Stomach (tissue), 8 donors: ENCODE measurements at regions not wholly inside any gene's neighbourhood (a gene's known extent, or its start where the extent isn't known, plus 50 kb on each side); places are given as distances from the start of the nearest gene placed in this dataset.

Experiments used
- DNase-seq, 2 donors: peaks; one replicate each; pipeline versions ENCODE4 v3.0.0 to v3.0.0-alpha.2; 2013 to 2019
- H3K27ac ChIP-seq, 5 donors: fragments of 200-600 bp in 4 of 5; sonication (generic) in 4 of 5; one replicate each; pipeline ENCODE4 v1.5.1; 2013 to 2019; ENCODE audit warnings: mild to moderate bottlenecking in 1 of 5, moderate library complexity in 1 of 5
- H3K27me3 ChIP-seq, 3 donors: fragments of 200-600 bp; sonication (generic); one replicate each; pipeline ENCODE4 v1.5.1; 2017 to 2019; ENCODE audit warnings: mixed run types in 1 of 3
- H3K36me3 ChIP-seq, 4 donors: fragments of 200-600 bp; sonication (generic); 1 replicate in 3 of 4; 2 replicates in 1 of 4; pipeline ENCODE4 v1.5.1; 2016 to 2019
- H3K4me1 ChIP-seq, 4 donors: fragments of 200-600 bp; sonication (generic); one replicate each; pipeline ENCODE4 v1.5.1; 2016 to 2019
- H3K4me3 ChIP-seq, 4 donors: fragments of 200-600 bp; sonication (generic) in 3 of 4; one replicate each; pipeline ENCODE4 v1.5.1; 2016 to 2019; ENCODE audit warnings: mild to moderate bottlenecking in 1 of 4
- H3K9me3 ChIP-seq, 4 donors: fragments of 200-600 bp; sonication (generic); one replicate each; pipeline ENCODE4 v1.5.1; 2016 to 2019
- CTCF ChIP-seq, 7 experiments: fragments of 450-650 bp in 4 of 7; fragments of 200-600 bp in 3 of 7; sonication (generic) in 3 of 7; IDR thresholded peaks; one replicate each; pipeline ENCODE4 v1.5.1; 2016 to 2019; ENCODE audit warnings: antibody characterized with exemption in 7 of 7, control low read depth in 2 of 7, mild to moderate bottlenecking in 1 of 7
- EP300 ChIP-seq: sonication (generic); formaldehyde crosslinking; IDR thresholded peaks from one replicate; pipeline ENCODE4 v1.6.1; 2017; ENCODE audit warnings: antibody characterized with exemption
- POLR2A ChIP-seq, 4 donors: fragments of 450-650 bp; IDR thresholded peaks; one replicate each; pipeline ENCODE4 v1.6.1; 2016; ENCODE audit warnings: antibody characterized with exemption in 4 of 4, control low read depth in 2 of 4, mild to moderate bottlenecking in 1 of 4, moderate library complexity in 1 of 4
- POLR2AphosphoS5 ChIP-seq, 3 donors: sonication (generic); formaldehyde crosslinking; IDR thresholded peaks; one replicate each; pipeline ENCODE4 v1.6.1; 2016; ENCODE audit warnings: antibody characterized with exemption in 3 of 3
- WGBS, 5 donors: extraction: QIAGEN DNeasy Blood & Tissue Kit in 3 of 5; methylation state at CpG; one replicate each; pipeline versions ENCODE4 v1.1.5 to v1.1.7; 2013 to 2018; 5-methylcytosine and 5-hydroxymethylcytosine counted together
- intact Hi-C: fragments of 100-400 bp; cut with DNase I; formaldehyde crosslinking; loops from one replicate; pipeline ENCODE4 v1.15.1; 2023; ENCODE audit warnings: low total_unique reads
- donor health status: healthy with polysubstance abuse.
- donor health status: Bipolar disorder and iron deficiency.
- donor health status: healthy.

GRCh38 chr4:187417721-187418120 lies 577.9 kb upstream of the ZFP42 start:
- H3K4me3 ChIP-seq: no peak overlapping the region
- no peak for DNase-seq
- no peak overlapping the region for H3K27ac ChIP-seq
- H3K4me1 ChIP-seq: no peaks in the 10 kb centered on the region
- H3K27me3 ChIP-seq: no peaks in the 10 kb centered on the region
- H3K9me3 ChIP-seq: peaks cover 0 to 4% (median 0%) of the 10 kb centered on the region in 4 donors
- no peaks in the 10 kb centered on the region for H3K36me3 ChIP-seq
- 70 to 84% (median 77%) methylated on average over 3 of the region's 3 CpGs for WGBS, 5 donors
- TF ChIP-seq POLR2AphosphoS5 (IDR thresholded peaks at IDR 0.05): no peak
- no peak for TF ChIP-seq CTCF (IDR thresholded peaks at IDR 0.05)
- TF ChIP-seq EP300: no peak
- no peak for TF ChIP-seq POLR2A (IDR thresholded peaks at IDR 0.05)
- intact Hi-C loops: no loop called here

GRCh38 chr4:187422655-187423054 lies 572.9 kb upstream of the ZFP42 start:
- intact Hi-C loops: no loop called here
- no peaks in the 10 kb centered on the region for H3K36me3 ChIP-seq
- no peak overlapping the region for H3K27ac ChIP-seq
- no peak overlapping the region for H3K4me3 ChIP-seq
- 64 to 82% (median 80%) methylated on average over 3 of the region's 3 CpGs for WGBS, 5 donors
- no peaks in the 10 kb centered on the region for H3K27me3 ChIP-seq
- no peak for DNase-seq
- peaks cover 0 to 4% (median 0%) of the 10 kb centered on the region in 4 donors for H3K9me3 ChIP-seq
- TF ChIP-seq CTCF (IDR thresholded peaks at IDR 0.05) (no peak), POLR2AphosphoS5 (IDR thresholded peaks at IDR 0.05) (no peak), EP300 (no peak), POLR2A (IDR thresholded peaks at IDR 0.05) (no peak)
- no peaks in the 10 kb centered on the region for H3K4me1 ChIP-seq

- no peak for TF ChIP-seq POLR2A (IDR thresholded peaks at IDR 0.05)
- no peak for TF ChIP-seq CTCF (IDR thresholded peaks at IDR 0.05)
- no peak for TF ChIP-seq POLR2AphosphoS5 (IDR thresholded peaks at IDR 0.05)
- TF ChIP-seq EP300: no peak
- Histone ChIP-seq H3K27ac (no peak overlapping the region), H3K4me3 (no peak overlapping the region), H3K4me1 (no peaks in the 10 kb centered on the region), H3K36me3 (no peaks in the 10 kb centered on the region), H3K27me3 (no peaks in the 10 kb centered on the region), H3K9me3 (peaks cover 0 to 4% (median 0%) of the 10 kb centered on the region in 4 donors)
- DNase-seq: no peak
- 57 to 78% (median 66%) methylated on average over 1 of the region's 1 CpG for WGBS, 5 donors
- intact Hi-C loops: no loop called here
These were observed 570.9 kb upstream of the ZFP42 start for GRCh38 chr4:187424636-187425035.

GRCh38 chr4:187426511-187426910 lies 569.1 kb upstream of the ZFP42 start:
- Histone ChIP-seq H3K4me1 (no peaks in the 10 kb centered on the region), H3K36me3 (no peaks in the 10 kb centered on the region), H3K27me3 (no peaks in the 10 kb centered on the region), H3K9me3 (no peaks in the 10 kb centered on the region), H3K4me3 (no peak overlapping the region), H3K27ac (no peak overlapping the region)
- no peak for DNase-seq
- intact Hi-C loops: no loop called here
- TF ChIP-seq CTCF (IDR thresholded peaks at IDR 0.05) (no peak), POLR2A (IDR thresholded peaks at IDR 0.05) (no peak), EP300 (no peak), POLR2AphosphoS5 (IDR thresholded peaks at IDR 0.05) (no peak)
- 70 to 89% (median 86%) methylated on average over 2 of the region's 2 CpGs for WGBS, 5 donors
